ENCODE measurements at regions not wholly inside any gene's neighbourhood (a gene's known extent, or its start where the extent isn't known, plus 50 kb on each side); places are given as distances from the start of the nearest gene placed in this dataset.

GRCh38 chr4:136847881-136848621 is 684.2 kb downstream of the PCDH18 start:
- no peak for TF ChIP-seq PAX5 (IDR thresholded peaks at IDR 0.05; ENCODE audit: insufficient read depth, low read length, severe bottlenecking)
- no peak for TF ChIP-seq TAF1 (IDR thresholded peaks at IDR 0.05; ENCODE audit: low read depth, low read length)
- TF ChIP-seq POU2F2 (IDR thresholded peaks at IDR 0.05; ENCODE audit: low read depth, low read length) = no peak
- no peak for TF ChIP-seq POLR2AphosphoS5 (IDR thresholded peaks at IDR 0.05; ENCODE audit: low read depth, low read length)
- no peak for TF ChIP-seq SPI1 (IDR thresholded peaks at IDR 0.05; ENCODE audit: low read depth, low read length)
- TF ChIP-seq POLR2A (IDR thresholded peaks at IDR 0.05; ENCODE audit: low read depth, low read length) = no peak
- no peak for DNase-seq (ENCODE audit: insufficient read length, low spot score)
- FAIRE-seq = no peak

- TF ChIP-seq POLR2A (IDR thresholded peaks at IDR 0.05; ENCODE audit: low read depth, low read length) = no peak
- no peak for TF ChIP-seq POLR2AphosphoS5 (IDR thresholded peaks at IDR 0.05; ENCODE audit: low read depth, low read length)
- TF ChIP-seq SPI1 (IDR thresholded peaks at IDR 0.05; ENCODE audit: low read depth, low read length) = no peak
- no peak for TF ChIP-seq POU2F2 (IDR thresholded peaks at IDR 0.05; ENCODE audit: low read depth, low read length)
- TF ChIP-seq PAX5 (IDR thresholded peaks at IDR 0.05; ENCODE audit: insufficient read depth, low read length, severe bottlenecking) = no peak
- TF ChIP-seq TAF1 (IDR thresholded peaks at IDR 0.05; ENCODE audit: low read depth, low read length) = no peak
- FAIRE-seq (no peak), DNase-seq (ENCODE audit: insufficient read length, low spot score) (no peak)
Measured at GRCh38 chr4:136841526-136841925, 690.8 kb downstream of the PCDH18 start.

GRCh38 chr4:136838607-136839006 is 693.7 kb downstream of the PCDH18 start:
- TF ChIP-seq PAX5 (IDR thresholded peaks at IDR 0.05; ENCODE audit: insufficient read depth, low read length, severe bottlenecking) (no peak), SPI1 (IDR thresholded peaks at IDR 0.05; ENCODE audit: low read depth, low read length) (no peak), TAF1 (IDR thresholded peaks at IDR 0.05; ENCODE audit: low read depth, low read length) (no peak), POLR2A (IDR thresholded peaks at IDR 0.05; ENCODE audit: low read depth, low read length) (no peak)
- DNase-seq (ENCODE audit: insufficient read length, low spot score) = no peak
- no peak for FAIRE-seq

- no peak for FAIRE-seq
- no peak for DNase-seq (ENCODE audit: insufficient read length, low spot score)
- TF ChIP-seq PAX5 (IDR thresholded peaks at IDR 0.05; ENCODE audit: insufficient read depth, low read length, severe bottlenecking) (no peak), POU2F2 (IDR thresholded peaks at IDR 0.05; ENCODE audit: low read depth, low read length) (no peak), SPI1 (IDR thresholded peaks at IDR 0.05; ENCODE audit: low read depth, low read length) (no peak), POLR2A (IDR thresholded peaks at IDR 0.05; ENCODE audit: low read depth, low read length) (no peak), TAF1 (IDR thresholded peaks at IDR 0.05; ENCODE audit: low read depth, low read length) (no peak), POLR2AphosphoS5 (IDR thresholded peaks at IDR 0.05; ENCODE audit: low read depth, low read length) (no peak)
Measured at GRCh38 chr4:136831553-136831952, 700.7 kb downstream of the PCDH18 start.

- DNase-seq (ENCODE audit: insufficient read length, low spot score) (no peak), FAIRE-seq (no peak)
- TF ChIP-seq POLR2A (IDR thresholded peaks at IDR 0.05; ENCODE audit: low read depth, low read length) (no peak), SPI1 (IDR thresholded peaks at IDR 0.05; ENCODE audit: low read depth, low read length) (no peak), TAF1 (IDR thresholded peaks at IDR 0.05; ENCODE audit: low read depth, low read length) (no peak), POLR2AphosphoS5 (IDR thresholded peaks at IDR 0.05; ENCODE audit: low read depth, low read length) (no peak), POU2F2 (IDR thresholded peaks at IDR 0.05; ENCODE audit: low read depth, low read length) (no peak), PAX5 (IDR thresholded peaks at IDR 0.05; ENCODE audit: insufficient read depth, low read length, severe bottlenecking) (no peak)
Measured at GRCh38 chr4:136829280-136829679, 703.0 kb downstream of the PCDH18 start.

- DNase-seq (ENCODE audit: insufficient read length, low spot score) (no peak), FAIRE-seq (no peak)
- no peak for TF ChIP-seq POLR2A (IDR thresholded peaks at IDR 0.05; ENCODE audit: low read depth, low read length)
Measured at GRCh38 chr4:136823020-136823419, 709.3 kb downstream of the PCDH18 start.

- TF ChIP-seq POLR2A (IDR thresholded peaks at IDR 0.05; ENCODE audit: low read depth, low read length) = no peak
- TF ChIP-seq SPI1 (IDR thresholded peaks at IDR 0.05; ENCODE audit: low read depth, low read length) = no peak
- no peak for TF ChIP-seq POLR2AphosphoS5 (IDR thresholded peaks at IDR 0.05; ENCODE audit: low read depth, low read length)
- TF ChIP-seq PAX5 (IDR thresholded peaks at IDR 0.05; ENCODE audit: insufficient read depth, low read length, severe bottlenecking) = no peak
- no peak for TF ChIP-seq POU2F2 (IDR thresholded peaks at IDR 0.05; ENCODE audit: low read depth, low read length)
- TF ChIP-seq TAF1 (IDR thresholded peaks at IDR 0.05; ENCODE audit: low read depth, low read length) = no peak
- no peak for DNase-seq (ENCODE audit: insufficient read length, low spot score)
- FAIRE-seq = no peak
Measured at GRCh38 chr4:136818811-136819330, 713.4 kb downstream of the PCDH18 start.

GRCh38 chr4:136812100-136812880 is 720.0 kb downstream of the PCDH18 start:
- DNase-seq (ENCODE audit: insufficient read length, low spot score) = no peak
- no peak for TF ChIP-seq SPI1 (IDR thresholded peaks at IDR 0.05; ENCODE audit: low read depth, low read length)

GRCh38 chr4:136811496-136812077 is 720.7 kb downstream of the PCDH18 start:
- no peak for FAIRE-seq
- DNase-seq (ENCODE audit: insufficient read length, low spot score) = no peak
- TF ChIP-seq POU2F2 (IDR thresholded peaks at IDR 0.05; ENCODE audit: low read depth, low read length) (no peak), PAX5 (IDR thresholded peaks at IDR 0.05; ENCODE audit: insufficient read depth, low read length, severe bottlenecking) (no peak), POLR2A (IDR thresholded peaks at IDR 0.05; ENCODE audit: low read depth, low read length) (no peak), SPI1 (IDR thresholded peaks at IDR 0.05; ENCODE audit: low read depth, low read length) (no peak), POLR2AphosphoS5 (IDR thresholded peaks at IDR 0.05; ENCODE audit: low read depth, low read length) (no peak), TAF1 (IDR thresholded peaks at IDR 0.05; ENCODE audit: low read depth, low read length) (no peak)

More at GRCh38 chr4:136812100-136812880, 720.0 kb downstream of the PCDH18 start:
- FAIRE-seq = no peak
